GM19043 (cell line): ENCODE measurements at regions not wholly inside any gene's neighbourhood (a gene's known extent, or its start where the extent isn't known, plus 50 kb on each side); places are given as distances from the start of the nearest gene placed in this dataset.
"Not testable (repeated sequence)": the region's sequence is repeated elsewhere in the genome, so short reads cannot be mapped to it uniquely, and the experiment has no call there.

Source experiments
- ATAC-seq: cut with Tn5 transposase; IDR thresholded peaks from one replicate; pipeline ENCODE4 v1.9.1; 2021; ENCODE audit warnings: low read depth; ENCODE audit not compliant: unreplicated experiment

DNA sequence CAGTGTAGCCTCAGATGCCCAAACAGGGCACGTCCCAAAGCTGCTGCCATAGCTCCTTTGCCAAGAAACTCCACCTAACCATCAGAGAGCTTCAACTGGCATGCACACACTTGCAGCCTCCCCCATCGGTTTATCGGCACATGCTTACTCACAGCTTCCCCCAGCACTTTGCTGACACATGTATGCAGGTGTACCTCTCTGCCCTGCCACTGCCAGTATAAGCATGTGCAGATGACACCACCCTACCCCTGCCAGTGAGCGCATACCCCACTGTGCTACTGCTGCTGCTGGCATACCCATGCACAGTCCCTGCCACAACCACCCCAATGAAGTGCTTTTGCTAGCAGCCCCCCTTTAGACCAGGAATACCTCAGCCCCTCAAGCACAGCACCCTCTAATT, 1231.0 kb downstream of the DSC3 start:
- ATAC-seq = no peak

- no peak for ATAC-seq
Measured at GRCh38 chr18:29780816-29781215, 1261.7 kb downstream of the DSC3 start.

GRCh38 chr18:29779096-29779495, 1263.4 kb downstream of the DSC3 start:
- no peak for ATAC-seq

- no peak for ATAC-seq
Measured at GRCh38 chr18:29753379-29753778, 1289.2 kb downstream of the DSC3 start.

DNA sequence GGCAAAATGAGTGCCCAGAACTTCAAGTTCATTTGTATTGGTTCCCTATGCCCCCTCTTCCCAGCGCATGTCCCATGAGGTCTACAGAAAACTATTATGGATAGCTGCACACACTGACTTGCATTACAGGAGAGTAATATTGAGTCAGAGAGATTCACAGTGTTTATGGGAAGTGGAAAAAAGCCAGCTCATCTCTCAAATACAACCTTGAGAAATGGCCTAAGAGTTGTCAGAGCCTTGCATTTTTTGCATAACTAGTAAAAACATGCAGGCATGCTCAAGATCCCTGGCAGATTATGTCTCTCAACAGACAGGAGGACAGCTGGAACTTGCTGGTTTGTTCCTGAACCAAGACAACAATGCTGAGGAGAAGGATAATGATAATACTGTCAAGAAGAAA, 1292.8 kb downstream of the DSC3 start:
- ATAC-seq = no peak

DNA sequence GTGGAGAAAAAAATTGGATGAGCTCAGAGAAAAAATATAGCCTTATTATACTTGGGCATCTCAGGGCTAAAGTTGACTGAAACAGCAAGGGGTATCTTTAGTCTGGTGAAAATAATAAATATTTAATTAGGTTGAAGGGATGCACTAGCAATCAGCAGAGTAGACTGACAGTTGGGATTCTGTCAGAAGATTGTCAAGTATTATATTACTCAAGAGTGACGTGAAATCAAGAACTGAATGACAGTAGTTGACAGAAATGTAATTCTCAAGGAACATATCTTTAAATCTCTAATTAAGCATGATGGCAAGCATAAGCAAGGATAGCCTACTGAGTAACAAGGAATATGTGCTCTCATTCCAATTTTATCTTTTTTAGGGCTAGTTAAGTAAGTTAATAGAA, 1301.1 kb downstream of the DSC3 start:
- no peak for ATAC-seq

GRCh38 chr18:29737620-29738019, 1304.9 kb downstream of the DSC3 start:
- ATAC-seq = no peak

GRCh38 chr18:29737190-29737589, 1305.4 kb downstream of the DSC3 start:
- no peak for ATAC-seq

GRCh38 chr18:29730073-29730472, 1312.5 kb downstream of the DSC3 start:
- ATAC-seq = no peak

- ATAC-seq = no peak
Measured at GRCh38 chr18:29726646-29727045, 1315.9 kb downstream of the DSC3 start.

GRCh38 chr18:29723486-29723885, 1319.1 kb downstream of the DSC3 start:
- ATAC-seq = not testable (repeated sequence)

DNA sequence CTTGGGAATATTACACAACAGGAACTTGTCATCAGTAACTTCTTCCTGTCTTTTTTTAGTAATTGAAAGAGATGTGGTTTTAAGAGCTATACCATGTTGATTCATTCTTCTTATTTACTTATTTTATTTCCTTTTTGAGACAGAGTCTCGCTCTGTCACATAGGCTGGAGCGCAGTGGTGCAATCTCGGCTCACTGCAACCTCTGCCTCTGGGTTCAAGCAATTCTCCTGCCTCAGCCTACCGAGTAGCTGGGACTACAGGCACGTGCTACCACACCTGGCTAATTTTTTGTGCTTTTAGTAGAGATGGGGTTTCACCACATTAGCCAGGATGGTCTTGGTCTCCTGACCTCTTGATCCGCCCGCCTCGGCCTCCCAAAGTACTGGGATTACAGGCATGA, 1326.6 kb downstream of the DSC3 start:
- not testable (repeated sequence) for ATAC-seq

DNA sequence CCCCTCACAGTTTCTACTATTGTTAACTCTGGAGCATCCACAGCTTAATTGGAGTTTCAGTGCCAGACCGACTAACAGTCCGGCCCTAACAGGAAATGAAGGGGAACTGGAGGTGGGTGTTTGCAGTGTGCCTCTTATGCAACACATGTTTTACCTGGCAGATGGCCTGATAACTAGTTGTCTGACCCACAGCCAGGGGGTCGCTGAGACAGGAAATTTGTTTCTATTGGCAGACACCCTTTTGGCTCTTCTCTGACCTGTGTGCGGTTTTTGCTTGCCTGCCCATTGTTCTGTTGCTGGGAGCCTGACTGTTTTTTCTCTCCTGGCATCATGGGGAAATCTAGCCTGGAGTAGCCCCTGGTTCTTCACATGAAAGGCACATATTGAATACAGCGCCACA, 1329.8 kb downstream of the DSC3 start:
- no peak for ATAC-seq

GRCh38 chr18:29711932-29712331, 1330.6 kb downstream of the DSC3 start:
- no peak for ATAC-seq

DNA sequence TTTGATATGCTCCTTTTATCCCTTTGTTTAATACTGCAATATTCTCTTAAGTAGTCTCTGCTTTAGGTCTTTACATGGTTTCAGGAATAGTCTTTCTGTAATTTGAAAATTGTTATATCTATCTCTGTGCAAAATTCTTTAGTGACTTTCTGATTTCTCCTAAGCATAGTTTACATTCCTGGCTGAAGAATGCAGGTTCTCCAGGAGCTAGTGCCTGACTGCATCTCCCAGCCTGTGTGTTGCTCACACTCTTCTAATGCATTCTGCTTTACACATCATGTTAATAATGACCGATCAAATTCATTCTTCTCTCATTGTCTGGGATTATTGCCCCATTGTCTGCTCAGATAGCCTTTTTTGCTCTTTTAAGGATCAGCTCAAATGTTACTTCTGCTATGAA, 1349.2 kb downstream of the DSC3 start:
- ATAC-seq = no peak

GRCh38 chr18:29681578-29681977, 1361.0 kb downstream of the DSC3 start:
- no peak for ATAC-seq

GRCh38 chr18:29664278-29665036, 1378.1 kb downstream of the DSC3 start:
- no peak for ATAC-seq

GRCh38 chr18:29661924-29662323, 1380.6 kb downstream of the DSC3 start:
- ATAC-seq = no peak

DNA sequence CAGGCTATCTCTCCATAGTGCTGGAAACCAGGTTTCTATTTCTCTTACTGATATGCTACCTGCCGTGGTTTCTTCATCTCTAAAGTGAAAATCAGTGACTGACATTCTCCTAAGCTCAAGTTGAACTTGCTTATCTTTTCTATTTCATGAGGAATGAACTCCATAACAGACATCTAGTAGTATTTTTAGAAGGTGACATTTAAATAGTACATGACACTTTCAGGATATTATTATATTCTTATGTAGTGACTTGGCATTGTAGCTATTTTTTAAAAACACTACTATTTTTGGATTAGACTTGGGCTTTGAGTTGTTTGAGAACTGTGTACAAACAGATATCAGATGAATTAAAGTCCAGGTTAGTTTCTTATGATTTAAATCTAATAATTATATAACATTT, 1381.8 kb downstream of the DSC3 start:
- ATAC-seq = no peak

DNA sequence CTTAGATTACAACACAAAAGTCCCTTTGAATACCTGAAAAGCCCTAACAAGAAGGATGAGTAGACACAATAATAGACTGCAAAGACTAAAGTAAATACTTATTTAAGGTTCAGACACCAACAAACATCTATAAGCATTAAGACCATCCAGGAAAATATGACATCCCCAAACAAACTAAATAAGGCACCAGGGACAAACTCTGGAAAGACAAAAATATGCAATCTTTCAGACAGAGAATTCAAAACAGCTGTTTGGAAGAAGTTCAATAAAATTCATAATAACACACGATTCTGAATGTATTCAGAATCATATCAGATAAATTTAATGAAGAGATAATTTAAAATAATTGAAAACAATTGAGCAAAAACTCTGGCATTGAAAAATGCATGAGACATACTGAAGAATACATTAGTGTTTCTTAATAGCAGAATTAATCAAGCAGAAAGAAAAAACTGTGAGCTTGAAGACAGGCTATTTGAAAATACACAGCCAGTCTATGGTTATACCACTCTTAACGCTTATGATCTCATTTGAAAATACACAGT, 1388.8 kb downstream of the DSC3 start:
- ATAC-seq = no peak

DNA sequence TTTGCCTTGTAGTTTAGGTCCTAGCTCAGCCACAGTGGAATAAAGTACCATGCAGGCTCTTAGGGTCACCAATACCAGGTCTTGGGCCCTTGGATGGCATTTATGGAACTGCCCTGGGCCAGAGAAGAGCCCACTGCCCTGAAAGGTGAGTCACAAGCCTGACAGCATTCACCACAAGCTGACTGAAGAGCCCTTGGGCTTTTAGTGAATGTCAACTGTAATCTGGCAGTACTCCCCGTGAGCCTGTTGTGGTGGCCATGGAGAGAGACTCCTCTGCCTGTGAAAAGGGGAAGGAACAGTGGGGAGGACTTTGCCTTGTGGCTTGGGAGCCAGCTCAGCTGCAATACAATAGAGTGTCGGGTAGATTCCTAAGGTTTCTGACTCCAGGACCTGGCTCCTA, 1389.7 kb downstream of the DSC3 start:
- no peak for ATAC-seq

GRCh38 chr18:29651122-29651680, 1391.3 kb downstream of the DSC3 start:
- no peak for ATAC-seq
